ENCODE measurements at regions not wholly inside any gene's neighbourhood (a gene's known extent, or its start where the extent isn't known, plus 50 kb on each side); places are given as distances from the start of the nearest gene placed in this dataset.

DNA sequence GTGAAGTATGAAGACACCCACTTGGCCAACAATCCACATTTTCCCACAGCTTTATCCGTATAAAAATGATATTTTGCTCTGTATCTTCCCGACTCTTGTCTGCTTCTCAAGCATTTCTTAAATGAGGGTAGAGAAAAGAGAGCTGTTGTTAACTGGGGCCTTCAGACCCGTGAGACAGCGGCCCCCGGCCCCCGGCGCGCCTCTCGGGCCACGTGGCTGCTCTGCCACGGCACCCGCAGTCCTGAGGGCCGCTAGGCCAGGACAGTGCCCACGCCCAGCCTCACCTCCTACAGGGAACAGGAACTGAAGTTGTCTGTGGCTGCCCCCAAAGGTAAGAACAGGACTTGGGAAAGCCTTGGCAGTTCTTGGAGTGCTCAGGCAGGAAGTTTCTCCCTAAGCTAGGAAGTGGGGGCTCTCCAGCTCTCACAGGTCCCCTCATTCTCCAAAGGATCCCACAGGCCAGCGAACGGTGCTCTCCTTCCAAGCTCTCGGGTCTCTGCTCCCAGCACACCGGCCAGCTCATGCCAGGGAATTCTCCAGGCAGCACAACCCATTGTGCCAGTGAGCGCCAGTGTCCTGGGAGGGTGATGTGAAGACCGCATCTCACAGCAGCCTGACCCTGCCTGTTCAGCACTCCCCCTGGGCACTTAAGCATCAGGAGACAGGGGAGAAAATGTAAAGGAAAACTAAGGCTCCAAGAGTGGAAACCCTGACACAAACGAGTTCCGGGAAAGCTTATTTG is 230.3 kb upstream of the PFKP start:
- no peak overlapping the region for H3K27ac Mint-ChIP-seq
- TF ChIP-seq ELF4 (CRISPR knock-in tag; IDR thresholded peaks at IDR 0.05; ENCODE audit: low read depth) (no peak), ZNF396 (CRISPR knock-in tag; IDR thresholded peaks at IDR 0.05; ENCODE audit: borderline replicate concordance) (no peak), ZNF219 (CRISPR knock-in tag; IDR thresholded peaks at IDR 0.05; ENCODE audit: borderline replicate concordance) (no peak), TCF7 (CRISPR knock-in tag; IDR thresholded peaks at IDR 0.05; ENCODE audit: low read depth) (no peak)
- TF ChIP-seq, protein P1, sequence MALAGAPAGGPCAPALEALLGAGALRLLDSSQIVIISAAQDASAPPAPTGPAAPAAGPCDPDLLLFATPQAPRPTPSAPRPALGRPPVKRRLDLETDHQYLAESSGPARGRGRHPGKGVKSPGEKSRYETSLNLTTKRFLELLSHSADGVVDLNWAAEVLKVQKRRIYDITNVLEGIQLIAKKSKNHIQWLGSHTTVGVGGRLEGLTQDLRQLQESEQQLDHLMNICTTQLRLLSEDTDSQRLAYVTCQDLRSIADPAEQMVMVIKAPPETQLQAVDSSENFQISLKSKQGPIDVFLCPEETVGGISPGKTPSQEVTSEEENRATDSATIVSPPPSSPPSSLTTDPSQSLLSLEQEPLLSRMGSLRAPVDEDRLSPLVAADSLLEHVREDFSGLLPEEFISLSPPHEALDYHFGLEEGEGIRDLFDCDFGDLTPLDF (CRISPR knock-in tag; IDR thresholded peaks at IDR 0.05), result no peak
- TF ChIP-seq, protein P2, sequence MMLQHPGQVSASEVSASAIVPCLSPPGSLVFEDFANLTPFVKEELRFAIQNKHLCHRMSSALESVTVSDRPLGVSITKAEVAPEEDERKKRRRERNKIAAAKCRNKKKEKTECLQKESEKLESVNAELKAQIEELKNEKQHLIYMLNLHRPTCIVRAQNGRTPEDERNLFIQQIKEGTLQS (CRISPR knock-in tag; conservative IDR thresholded peaks at IDR 0.05), result no peak
- H3K9me3 Mint-ChIP-seq, result peaks cover 5% of the 10 kb centered on the region
- peaks cover 22% of the 10 kb centered on the region for H3K27me3 Mint-ChIP-seq (ENCODE audit: low read depth)
- H3K36me3 Mint-ChIP-seq, result no peaks in the 10 kb centered on the region
- DNase-seq (ENCODE audit: low spot score), result no peak
- no peak overlapping the region for H3K4me3 Mint-ChIP-seq
- POLR2A ChIA-PET, result no interaction called here
- no peak for ATAC-seq
- CTCF ChIA-PET, result interaction anchor here (1.0 kb wide), 1 partner anchor 89 kb away, joined by 3 read pairs; no protein-coding TSS in a partner anchor
- peaks cover 14% of the 10 kb centered on the region for H3K4me1 Mint-ChIP-seq

DNA sequence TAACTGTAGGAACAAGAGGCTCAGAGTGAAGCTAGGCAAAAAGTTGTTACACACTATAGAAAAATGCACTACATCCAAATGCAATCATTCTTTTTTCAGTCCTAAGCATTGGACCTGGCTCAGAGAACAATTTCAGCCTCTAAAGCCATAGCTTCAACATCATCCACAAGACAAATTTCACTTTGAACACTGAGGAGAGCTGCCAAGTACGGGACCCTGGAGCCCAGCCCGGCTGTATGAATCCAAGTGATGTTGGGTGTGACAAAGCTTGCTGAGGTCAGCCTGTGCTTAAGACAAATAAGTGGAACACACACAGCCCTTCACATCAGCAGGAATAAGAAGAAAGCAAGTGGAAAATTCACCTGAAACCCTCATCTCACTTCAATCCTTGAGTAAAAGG is 233.1 kb upstream of the PFKP start:
- Mint-ChIP-seq H3K9me3 (no peaks in the 10 kb centered on the region; the same call in 1 of the 2 replicates), H3K27me3 (ENCODE audit: low read depth) (peaks cover 10% of the 10 kb centered on the region), H3K4me3 (no peak overlapping the region), H3K27ac (no peak overlapping the region), H3K36me3 (no peaks in the 10 kb centered on the region), H3K4me1 (peaks cover 14% of the 10 kb centered on the region)
- no peak for DNase-seq (ENCODE audit: low spot score)
- ChIA-PET CTCF (no interaction called here), POLR2A (no interaction called here)
- ATAC-seq, result no peak
- TF ChIP-seq, protein P3, sequence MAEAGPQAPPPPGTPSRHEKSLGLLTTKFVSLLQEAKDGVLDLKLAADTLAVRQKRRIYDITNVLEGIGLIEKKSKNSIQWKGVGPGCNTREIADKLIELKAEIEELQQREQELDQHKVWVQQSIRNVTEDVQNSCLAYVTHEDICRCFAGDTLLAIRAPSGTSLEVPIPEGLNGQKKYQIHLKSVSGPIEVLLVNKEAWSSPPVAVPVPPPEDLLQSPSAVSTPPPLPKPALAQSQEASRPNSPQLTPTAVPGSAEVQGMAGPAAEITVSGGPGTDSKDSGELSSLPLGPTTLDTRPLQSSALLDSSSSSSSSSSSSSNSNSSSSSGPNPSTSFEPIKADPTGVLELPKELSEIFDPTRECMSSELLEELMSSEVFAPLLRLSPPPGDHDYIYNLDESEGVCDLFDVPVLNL (CRISPR knock-in tag; IDR thresholded peaks at IDR 0.05; ENCODE audit: borderline replicate concordance, low read depth), result no peak
- TF ChIP-seq SOX15 (CRISPR knock-in tag; IDR thresholded peaks at IDR 0.05), result no peak
- no peak for TF ChIP-seq PRRX2 (CRISPR knock-in tag; IDR thresholded peaks at IDR 0.05)
- TF ChIP-seq GTF2I (CRISPR knock-in tag; conservative IDR thresholded peaks at IDR 0.05), result no peak
- TF ChIP-seq, protein P4, sequence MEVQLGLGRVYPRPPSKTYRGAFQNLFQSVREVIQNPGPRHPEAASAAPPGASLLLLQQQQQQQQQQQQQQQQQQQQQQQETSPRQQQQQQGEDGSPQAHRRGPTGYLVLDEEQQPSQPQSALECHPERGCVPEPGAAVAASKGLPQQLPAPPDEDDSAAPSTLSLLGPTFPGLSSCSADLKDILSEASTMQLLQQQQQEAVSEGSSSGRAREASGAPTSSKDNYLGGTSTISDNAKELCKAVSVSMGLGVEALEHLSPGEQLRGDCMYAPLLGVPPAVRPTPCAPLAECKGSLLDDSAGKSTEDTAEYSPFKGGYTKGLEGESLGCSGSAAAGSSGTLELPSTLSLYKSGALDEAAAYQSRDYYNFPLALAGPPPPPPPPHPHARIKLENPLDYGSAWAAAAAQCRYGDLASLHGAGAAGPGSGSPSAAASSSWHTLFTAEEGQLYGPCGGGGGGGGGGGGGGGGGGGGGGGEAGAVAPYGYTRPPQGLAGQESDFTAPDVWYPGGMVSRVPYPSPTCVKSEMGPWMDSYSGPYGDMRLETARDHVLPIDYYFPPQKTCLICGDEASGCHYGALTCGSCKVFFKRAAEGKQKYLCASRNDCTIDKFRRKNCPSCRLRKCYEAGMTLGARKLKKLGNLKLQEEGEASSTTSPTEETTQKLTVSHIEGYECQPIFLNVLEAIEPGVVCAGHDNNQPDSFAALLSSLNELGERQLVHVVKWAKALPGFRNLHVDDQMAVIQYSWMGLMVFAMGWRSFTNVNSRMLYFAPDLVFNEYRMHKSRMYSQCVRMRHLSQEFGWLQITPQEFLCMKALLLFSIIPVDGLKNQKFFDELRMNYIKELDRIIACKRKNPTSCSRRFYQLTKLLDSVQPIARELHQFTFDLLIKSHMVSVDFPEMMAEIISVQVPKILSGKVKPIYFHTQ (CRISPR knock-in tag; IDR thresholded peaks at IDR 0.05), result no peak
- TF ChIP-seq CREM (CRISPR knock-in tag; IDR thresholded peaks at IDR 0.05), result no peak
- TF ChIP-seq NFE2L1 (CRISPR knock-in tag; IDR thresholded peaks at IDR 0.05), result no peak
- TF ChIP-seq ESRRA (CRISPR knock-in tag; IDR thresholded peaks at IDR 0.05; ENCODE audit: borderline replicate concordance), result no peak
- TF ChIP-seq FOXK1 (CRISPR knock-in tag; IDR thresholded peaks at IDR 0.05), result no peak
- TF ChIP-seq, protein P5, sequence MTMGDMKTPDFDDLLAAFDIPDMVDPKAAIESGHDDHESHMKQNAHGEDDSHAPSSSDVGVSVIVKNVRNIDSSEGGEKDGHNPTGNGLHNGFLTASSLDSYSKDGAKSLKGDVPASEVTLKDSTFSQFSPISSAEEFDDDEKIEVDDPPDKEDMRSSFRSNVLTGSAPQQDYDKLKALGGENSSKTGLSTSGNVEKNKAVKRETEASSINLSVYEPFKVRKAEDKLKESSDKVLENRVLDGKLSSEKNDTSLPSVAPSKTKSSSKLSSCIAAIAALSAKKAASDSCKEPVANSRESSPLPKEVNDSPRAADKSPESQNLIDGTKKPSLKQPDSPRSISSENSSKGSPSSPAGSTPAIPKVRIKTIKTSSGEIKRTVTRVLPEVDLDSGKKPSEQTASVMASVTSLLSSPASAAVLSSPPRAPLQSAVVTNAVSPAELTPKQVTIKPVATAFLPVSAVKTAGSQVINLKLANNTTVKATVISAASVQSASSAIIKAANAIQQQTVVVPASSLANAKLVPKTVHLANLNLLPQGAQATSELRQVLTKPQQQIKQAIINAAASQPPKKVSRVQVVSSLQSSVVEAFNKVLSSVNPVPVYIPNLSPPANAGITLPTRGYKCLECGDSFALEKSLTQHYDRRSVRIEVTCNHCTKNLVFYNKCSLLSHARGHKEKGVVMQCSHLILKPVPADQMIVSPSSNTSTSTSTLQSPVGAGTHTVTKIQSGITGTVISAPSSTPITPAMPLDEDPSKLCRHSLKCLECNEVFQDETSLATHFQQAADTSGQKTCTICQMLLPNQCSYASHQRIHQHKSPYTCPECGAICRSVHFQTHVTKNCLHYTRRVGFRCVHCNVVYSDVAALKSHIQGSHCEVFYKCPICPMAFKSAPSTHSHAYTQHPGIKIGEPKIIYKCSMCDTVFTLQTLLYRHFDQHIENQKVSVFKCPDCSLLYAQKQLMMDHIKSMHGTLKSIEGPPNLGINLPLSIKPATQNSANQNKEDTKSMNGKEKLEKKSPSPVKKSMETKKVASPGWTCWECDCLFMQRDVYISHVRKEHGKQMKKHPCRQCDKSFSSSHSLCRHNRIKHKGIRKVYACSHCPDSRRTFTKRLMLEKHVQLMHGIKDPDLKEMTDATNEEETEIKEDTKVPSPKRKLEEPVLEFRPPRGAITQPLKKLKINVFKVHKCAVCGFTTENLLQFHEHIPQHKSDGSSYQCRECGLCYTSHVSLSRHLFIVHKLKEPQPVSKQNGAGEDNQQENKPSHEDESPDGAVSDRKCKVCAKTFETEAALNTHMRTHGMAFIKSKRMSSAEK (CRISPR knock-in tag; IDR thresholded peaks at IDR 0.05; ENCODE audit: borderline replicate concordance), result no peak
- no peak for TF ChIP-seq ELF4 (CRISPR knock-in tag; IDR thresholded peaks at IDR 0.05; ENCODE audit: low read depth)
- TF ChIP-seq, protein P6, sequence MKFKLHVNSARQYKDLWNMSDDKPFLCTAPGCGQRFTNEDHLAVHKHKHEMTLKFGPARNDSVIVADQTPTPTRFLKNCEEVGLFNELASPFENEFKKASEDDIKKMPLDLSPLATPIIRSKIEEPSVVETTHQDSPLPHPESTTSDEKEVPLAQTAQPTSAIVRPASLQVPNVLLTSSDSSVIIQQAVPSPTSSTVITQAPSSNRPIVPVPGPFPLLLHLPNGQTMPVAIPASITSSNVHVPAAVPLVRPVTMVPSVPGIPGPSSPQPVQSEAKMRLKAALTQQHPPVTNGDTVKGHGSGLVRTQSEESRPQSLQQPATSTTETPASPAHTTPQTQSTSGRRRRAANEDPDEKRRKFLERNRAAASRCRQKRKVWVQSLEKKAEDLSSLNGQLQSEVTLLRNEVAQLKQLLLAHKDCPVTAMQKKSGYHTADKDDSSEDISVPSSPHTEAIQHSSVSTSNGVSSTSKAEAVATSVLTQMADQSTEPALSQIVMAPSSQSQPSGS (CRISPR knock-in tag; IDR thresholded peaks at IDR 0.05; ENCODE audit: borderline replicate concordance, low read depth), result no peak
- TF ChIP-seq, protein P7, sequence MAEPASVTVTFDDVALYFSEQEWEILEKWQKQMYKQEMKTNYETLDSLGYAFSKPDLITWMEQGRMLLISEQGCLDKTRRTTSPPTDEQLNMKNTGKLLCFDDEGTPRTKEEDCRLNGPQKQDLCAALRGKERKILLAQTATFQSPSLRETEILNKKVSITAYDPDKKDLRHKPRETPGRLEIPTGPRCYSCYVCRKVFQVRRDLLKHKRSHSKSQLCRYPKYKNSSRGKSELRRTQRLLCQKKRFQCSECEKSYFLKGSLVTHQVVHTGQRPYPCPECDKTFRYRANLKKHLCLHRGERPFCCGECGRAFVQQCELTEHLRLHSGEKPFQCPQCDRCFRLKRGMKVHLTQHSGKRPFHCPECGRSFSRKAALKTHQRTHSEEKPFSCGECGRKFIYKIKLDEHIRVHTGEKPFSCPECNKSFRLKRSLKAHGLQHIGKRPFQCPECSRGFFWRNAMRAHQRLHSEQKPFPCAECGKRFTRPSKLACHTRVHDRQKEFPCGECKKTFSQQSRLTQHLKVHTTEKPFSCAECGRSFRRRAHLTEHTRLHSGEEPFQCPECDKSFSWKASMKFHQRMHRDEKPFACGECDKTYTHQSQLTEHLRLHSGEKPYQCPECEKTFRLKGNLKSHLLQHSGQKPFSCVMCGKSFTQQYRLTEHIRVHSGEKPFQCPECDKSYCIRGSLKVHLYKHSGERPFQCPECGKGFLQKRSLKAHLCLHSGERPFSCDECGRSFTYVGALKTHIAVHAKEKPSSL (CRISPR knock-in tag; conservative IDR thresholded peaks at IDR 0.05), result no peak
- TF ChIP-seq RELA (CRISPR knock-in tag; IDR thresholded peaks at IDR 0.05; ENCODE audit: borderline replicate concordance), result no peak
- TF ChIP-seq NR3C1 (CRISPR knock-in tag; conservative IDR thresholded peaks at IDR 0.05; ENCODE audit: low read depth), result no peak
- TF ChIP-seq MYBL2 (CRISPR knock-in tag; IDR thresholded peaks at IDR 0.05), result no peak
